Osteocyte (in vitro differentiated cells): ENCODE measurements at regions not wholly inside any gene's neighbourhood (a gene's known extent, or its start where the extent isn't known, plus 50 kb on each side); places are given as distances from the start of the nearest gene placed in this dataset.

Source experiments
- DNase-seq: peaks from one replicate; pipeline ENCODE4 v3.0.0; 2021; ENCODE audit warnings: mixed read lengths; ENCODE audit not compliant: unreplicated experiment; ENCODE audit errors: extremely low spot score
- H3K27ac Mint-ChIP-seq: one replicate; pipeline ENCODE4 v1.8.0; 2021; ENCODE audit warnings: mild to moderate bottlenecking, mixed read lengths; ENCODE audit not compliant: unreplicated experiment
- H3K27me3 Mint-ChIP-seq: one replicate; pipeline ENCODE4 v1.8.0; 2021; ENCODE audit warnings: mixed read lengths; ENCODE audit not compliant: unreplicated experiment
- H3K36me3 Mint-ChIP-seq: one replicate; pipeline ENCODE4 v1.8.0; 2021; ENCODE audit warnings: mixed read lengths; ENCODE audit not compliant: unreplicated experiment
- H3K4me1 Mint-ChIP-seq: one replicate; pipeline ENCODE4 v1.8.0; 2021; ENCODE audit warnings: mixed read lengths; ENCODE audit not compliant: unreplicated experiment
- H3K4me3 Mint-ChIP-seq: one replicate; pipeline ENCODE4 v1.8.0; 2021; ENCODE audit warnings: mild to moderate bottlenecking, moderate library complexity, mixed read lengths; ENCODE audit not compliant: unreplicated experiment
- H3K9me3 Mint-ChIP-seq: one replicate; pipeline ENCODE4 v1.8.0; 2021; ENCODE audit warnings: mixed read lengths; ENCODE audit not compliant: unreplicated experiment
- CTCF ChIP-seq: fragments of 200-600 bp; sonication (generic); IDR thresholded peaks from 2 replicates; pipeline ENCODE4 v1.5.0; 2021; ENCODE audit warnings: antibody characterized with exemption, mild to moderate bottlenecking, moderate library complexity

- no peaks in the 10 kb centered on the region for H3K27me3 Mint-ChIP-seq
- TF ChIP-seq CTCF = no peak
- H3K4me1 Mint-ChIP-seq = peaks cover 37% of the 10 kb centered on the region
- no peaks in the 10 kb centered on the region for H3K36me3 Mint-ChIP-seq
- H3K9me3 Mint-ChIP-seq = no peaks in the 10 kb centered on the region
- no peak overlapping the region for H3K27ac Mint-ChIP-seq
- DNase-seq = no peak
- no peak overlapping the region for H3K4me3 Mint-ChIP-seq
Measured at GRCh38 chr20:10917826-10918225, 244.0 kb upstream of the JAG1 start.

GRCh38 chr20:10919396-10920140, 245.8 kb upstream of the JAG1 start:
- no peak for DNase-seq
- no peaks in the 10 kb centered on the region for H3K27me3 Mint-ChIP-seq
- H3K4me1 Mint-ChIP-seq = peaks cover 54% of the 10 kb centered on the region
- no peak overlapping the region for H3K4me3 Mint-ChIP-seq
- H3K36me3 Mint-ChIP-seq = no peaks in the 10 kb centered on the region
- H3K9me3 Mint-ChIP-seq = no peaks in the 10 kb centered on the region
- peak overlapping the region; percentile 65 for H3K27ac Mint-ChIP-seq
- no peak for TF ChIP-seq CTCF

DNA sequence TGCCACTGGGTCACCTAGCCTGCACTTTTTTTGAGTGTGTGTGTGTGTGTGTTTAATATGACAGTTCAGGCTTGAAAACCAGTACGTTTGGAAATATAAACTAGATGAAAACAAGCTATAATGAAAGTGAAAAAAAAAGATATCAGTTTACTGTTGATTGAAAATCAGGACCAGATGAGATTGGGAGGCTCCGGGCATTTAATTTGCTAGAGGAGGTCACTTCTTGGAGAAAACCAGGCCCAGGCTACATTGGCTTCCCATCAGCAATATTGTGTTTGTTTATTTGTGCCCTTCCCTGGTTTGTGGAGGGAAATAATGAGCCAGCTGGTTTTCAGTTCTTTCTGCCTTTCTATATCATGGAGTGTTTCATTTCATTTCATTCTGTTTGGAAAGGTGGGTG, 246.6 kb upstream of the JAG1 start:
- no peak for DNase-seq
- Mint-ChIP-seq H3K36me3 (no peaks in the 10 kb centered on the region), H3K27ac (peak overlapping the region; percentile 65), H3K27me3 (no peaks in the 10 kb centered on the region), H3K4me1 (peaks cover 62% of the 10 kb centered on the region), H3K9me3 (no peaks in the 10 kb centered on the region), H3K4me3 (no peak overlapping the region)
- no peak for TF ChIP-seq CTCF

DNA sequence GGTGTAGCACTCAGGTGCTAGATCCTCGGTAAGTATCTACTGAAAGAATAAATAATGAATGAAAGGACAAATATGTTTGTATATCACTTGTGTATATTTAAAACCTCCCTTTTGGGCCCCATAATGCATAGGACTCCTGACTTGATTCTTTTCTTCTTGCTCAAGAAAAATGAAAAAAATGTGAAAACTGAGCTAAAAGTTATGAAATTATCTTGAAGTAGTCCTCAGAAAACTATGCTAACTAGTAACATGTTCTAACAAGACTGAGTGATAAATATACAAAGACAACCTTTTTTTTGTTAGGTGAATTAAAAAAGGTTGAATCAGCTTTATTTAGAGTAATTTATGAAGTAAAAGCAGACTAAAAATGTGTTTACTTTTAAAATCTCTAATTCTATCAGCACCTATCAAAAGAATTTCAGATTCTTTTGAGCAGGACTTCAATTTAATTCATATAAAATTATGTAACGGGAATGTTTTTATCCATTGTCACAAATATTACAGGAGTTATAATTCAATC, 247.8 kb upstream of the JAG1 start:
- no peak for DNase-seq
- no peak for TF ChIP-seq CTCF
- Mint-ChIP-seq H3K9me3 (no peaks in the 10 kb centered on the region), H3K36me3 (no peaks in the 10 kb centered on the region), H3K4me1 (peaks cover 65% of the 10 kb centered on the region), H3K4me3 (no peak overlapping the region), H3K27ac (no peak overlapping the region), H3K27me3 (no peaks in the 10 kb centered on the region)

DNA sequence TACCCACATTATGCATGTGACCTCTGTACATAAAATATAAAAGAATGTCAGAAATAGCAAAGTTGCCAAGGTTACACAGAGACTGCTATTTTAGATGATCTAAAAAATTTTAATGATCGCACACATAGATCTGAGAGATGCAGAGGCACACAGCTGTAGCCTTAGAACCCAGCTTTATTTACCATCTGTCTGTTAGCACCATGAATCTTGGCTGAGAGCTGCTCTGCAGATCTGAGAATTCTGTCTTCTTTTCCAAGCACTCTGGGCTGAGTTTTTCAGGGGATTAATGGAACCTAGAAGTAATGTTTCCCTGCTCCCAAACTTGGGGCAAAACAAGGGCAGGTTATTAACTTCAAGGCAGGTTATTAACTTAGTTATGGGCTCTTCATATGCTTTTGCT, 248.7 kb upstream of the JAG1 start:
- Mint-ChIP-seq H3K36me3 (no peaks in the 10 kb centered on the region), H3K27ac (peak overlapping the region; percentile 75), H3K27me3 (no peaks in the 10 kb centered on the region), H3K4me1 (peaks cover 73% of the 10 kb centered on the region), H3K9me3 (no peaks in the 10 kb centered on the region), H3K4me3 (no peak overlapping the region)
- no peak for DNase-seq
- TF ChIP-seq CTCF = no peak
